CD8-positive, alpha-beta memory T cell (primary cell): ENCODE measurements at regions not wholly inside any gene's neighbourhood (a gene's known extent, or its start where the extent isn't known, plus 50 kb on each side); places are given as distances from the start of the nearest gene placed in this dataset.

Experiments used
- CTCF ChIA-PET: fragments of 350-600 bp; sonication (Branson Sonifier 250); formaldehyde crosslinking; loops from one replicate; lab custom pipeline; 2021; ENCODE audit warnings: antibody characterized with exemption; lab: Charles Lee
- POLR2A ChIA-PET: fragments of 350-600 bp; sonication (Branson Sonifier 250); formaldehyde crosslinking; loops from one replicate; lab custom pipeline; 2021; ENCODE audit warnings: antibody characterized with exemption; lab: Charles Lee
- DNase-seq, 5 donors: peaks; one replicate each; pipeline versions ENCODE4 v3.0.0 to v3.0.0-alpha.2; 2020 to 2022; ENCODE audit warnings: mixed read lengths in 1 of 5
- H3K27ac ChIP-seq: one replicate; pipeline ENCODE4 v1.7.0; 2013; ENCODE audit warnings: low read depth, mild to moderate bottlenecking, low read length, moderate library complexity
- H3K27me3 ChIP-seq: 2 replicates; pipeline ENCODE4 v1.7.0; 2013; ENCODE audit warnings: low read length, mild to moderate bottlenecking; ENCODE audit not compliant: insufficient read depth, poor library complexity, severe bottlenecking
- H3K36me3 ChIP-seq: 2 replicates; pipeline ENCODE4 v1.7.0; 2013; ENCODE audit warnings: mild to moderate bottlenecking, low read length, moderate library complexity; ENCODE audit not compliant: insufficient read depth
- H3K4me1 ChIP-seq: 2 replicates; pipeline ENCODE4 v1.7.0; 2013; ENCODE audit warnings: mild to moderate bottlenecking, low read length, moderate library complexity; ENCODE audit not compliant: insufficient read depth
- H3K4me3 ChIP-seq: 2 replicates; pipeline ENCODE4 v1.7.0; 2013; ENCODE audit warnings: mild to moderate bottlenecking, low read length
- H3K9me3 ChIP-seq: 2 replicates; pipeline ENCODE4 v1.7.0; 2013; ENCODE audit warnings: mild to moderate bottlenecking, low read length
- H3K27ac Mint-ChIP-seq, 8 donors: one replicate each; pipeline ENCODE4 v1.8.0; 2020 to 2021; ENCODE audit warnings: mixed read lengths in 8 of 8, mild to moderate bottlenecking in 6 of 8, inconsistent platforms in 3 of 8, moderate library complexity in 3 of 8
- H3K27me3 Mint-ChIP-seq, 2 donors: one replicate each; pipeline ENCODE4 v1.8.0; 2020 to 2021; ENCODE audit warnings: mixed read lengths in 2 of 2, mild to moderate bottlenecking in 1 of 2, moderate library complexity in 1 of 2
- H3K36me3 Mint-ChIP-seq, 3 donors: one replicate each; pipeline ENCODE4 v1.8.0; 2020 to 2021; ENCODE audit warnings: mixed read lengths in 3 of 3, inconsistent platforms in 1 of 3, mild to moderate bottlenecking in 1 of 3
- H3K4me1 Mint-ChIP-seq, 3 donors: one replicate each; pipeline ENCODE4 v1.8.0; 2020 to 2021; ENCODE audit warnings: mixed read lengths in 3 of 3, inconsistent platforms in 1 of 3, mild to moderate bottlenecking in 1 of 3
- H3K4me3 Mint-ChIP-seq, 7 donors: one replicate each; pipeline ENCODE4 v1.8.0; 2020 to 2021; ENCODE audit warnings: mixed read lengths in 7 of 7, mild to moderate bottlenecking in 6 of 7, moderate library complexity in 4 of 7, inconsistent platforms in 2 of 7
- H3K9me3 Mint-ChIP-seq, 5 donors: one replicate each; pipeline ENCODE4 v1.8.0; 2020 to 2022; ENCODE audit warnings: mixed read lengths in 5 of 5, mild to moderate bottlenecking in 3 of 5, moderate library complexity in 2 of 5, inconsistent platforms in 1 of 5

DNA sequence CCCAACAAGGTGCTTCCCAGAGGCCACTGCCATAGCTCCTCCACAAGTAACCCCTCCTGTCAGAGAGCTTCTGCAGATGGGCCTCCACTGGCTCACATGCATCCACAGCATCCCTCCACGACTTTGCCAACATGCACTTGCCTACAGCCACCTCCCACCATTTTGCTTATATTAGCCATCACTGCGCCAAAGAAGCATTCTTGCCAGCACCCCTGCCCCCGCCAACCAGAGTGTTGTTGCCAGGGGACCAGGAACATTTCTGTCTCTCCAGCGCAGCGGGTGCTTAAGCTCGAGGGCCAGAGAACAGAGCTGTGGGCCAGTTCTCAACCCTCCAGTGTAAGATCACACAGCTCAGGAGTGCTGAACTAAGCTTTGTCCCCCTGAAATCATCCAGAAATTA, 517.6 kb downstream of the PABPC4L start:
- POLR2A ChIA-PET: no interaction called here
- Histone ChIP-seq H3K9me3 (no peaks in the 10 kb centered on the region), H3K36me3 (no peaks in the 10 kb centered on the region), H3K27me3 (no peaks in the 10 kb centered on the region), H3K4me1 (no peaks in the 10 kb centered on the region), H3K4me3 (no peak overlapping the region), H3K27ac (no peak overlapping the region)
- no peaks in the 10 kb centered on the region for H3K36me3 Mint-ChIP-seq
- CTCF ChIA-PET: no interaction called here
- H3K27me3 Mint-ChIP-seq: peaks cover 0 to 3% of the 10 kb centered on the region in 2 donors
- DNase-seq: no peak
- no peak overlapping the region for H3K4me3 Mint-ChIP-seq
- H3K9me3 Mint-ChIP-seq: peaks cover 6 to 43% (median 15%) of the 10 kb centered on the region in 5 donors
- no peaks in the 10 kb centered on the region for H3K4me1 Mint-ChIP-seq
- H3K27ac Mint-ChIP-seq: no peak overlapping the region

DNA sequence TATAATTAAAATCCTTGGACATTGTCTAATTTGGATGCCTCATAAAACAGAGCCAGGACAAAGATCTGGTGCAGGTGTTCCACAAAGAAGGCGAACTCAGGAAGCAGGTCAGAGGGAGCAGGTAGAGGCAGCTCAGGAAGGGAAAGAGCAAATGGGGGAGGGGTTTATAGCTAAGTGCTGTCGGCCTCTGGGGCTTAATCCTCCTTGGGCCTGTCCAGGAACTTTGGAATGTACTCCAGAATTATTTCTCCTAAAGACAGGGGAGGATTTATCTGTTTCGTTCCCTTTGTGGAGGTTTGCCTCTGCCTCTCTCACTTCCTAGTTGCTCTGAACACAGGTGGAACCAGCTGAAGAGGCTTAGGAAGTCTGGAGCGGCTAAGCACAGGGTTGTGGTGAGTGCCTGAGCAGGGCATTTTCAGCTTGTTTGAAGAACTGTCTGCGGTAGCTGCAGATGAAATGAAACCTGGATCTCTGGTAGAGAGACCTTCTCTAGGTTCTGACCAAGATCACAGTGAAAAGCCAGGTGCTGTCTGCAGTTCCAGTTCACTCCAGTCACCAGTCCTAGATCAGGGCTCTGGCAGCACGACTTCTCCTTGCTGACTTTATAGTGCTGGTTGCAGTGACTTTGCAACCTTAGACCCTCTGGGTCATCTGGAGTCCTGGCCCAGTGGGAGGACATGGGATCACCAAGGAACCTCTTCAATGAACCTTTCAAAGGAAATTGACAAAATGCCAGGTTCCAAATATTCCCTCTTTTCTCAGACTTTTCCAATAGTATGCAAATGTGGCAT, 519.2 kb downstream of the PCDH10 start:
- no peak overlapping the region for H3K27ac ChIP-seq
- no peak overlapping the region for H3K4me3 ChIP-seq
- no peak overlapping the region for H3K4me3 Mint-ChIP-seq
- H3K36me3 ChIP-seq: no peaks in the 10 kb centered on the region
- no peaks in the 10 kb centered on the region for H3K27me3 ChIP-seq
- H3K27ac Mint-ChIP-seq: no peak overlapping the region
- H3K9me3 ChIP-seq: peaks cover 4% of the 10 kb centered on the region
- no peaks in the 10 kb centered on the region for H3K36me3 Mint-ChIP-seq
- ChIA-PET POLR2A (no interaction called here), CTCF (no interaction called here)
- H3K27me3 Mint-ChIP-seq: no peaks in the 10 kb centered on the region
- peaks cover 4 to 23% (median 7%) of the 10 kb centered on the region in 5 donors for H3K9me3 Mint-ChIP-seq
- H3K4me1 ChIP-seq: no peaks in the 10 kb centered on the region
- no peaks in the 10 kb centered on the region for H3K4me1 Mint-ChIP-seq
- DNase-seq: no peak

DNA sequence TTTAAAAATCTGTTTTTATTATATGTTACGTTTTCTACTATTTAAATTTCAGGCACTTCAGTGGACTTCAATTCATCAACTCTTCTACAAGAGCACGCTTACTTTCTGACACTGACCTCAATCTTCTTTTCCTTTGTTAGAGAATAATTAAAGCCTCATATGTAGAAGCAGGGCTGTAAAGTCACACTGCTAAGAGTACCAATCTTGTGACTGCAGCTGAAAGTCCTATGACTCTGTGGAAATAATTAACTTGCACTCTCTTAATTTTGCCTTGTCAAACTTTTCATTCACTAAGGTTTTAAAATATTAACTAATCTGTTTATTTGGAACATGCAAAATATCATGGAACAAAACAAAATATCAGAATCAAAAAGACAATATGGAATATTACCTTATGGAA, 498.1 kb downstream of the PCDH10 start:
- POLR2A ChIA-PET: no interaction called here
- Mint-ChIP-seq H3K36me3 (no peaks in the 10 kb centered on the region), H3K27ac (no peak overlapping the region), H3K4me3 (no peak overlapping the region), H3K27me3 (no peaks in the 10 kb centered on the region), H3K4me1 (no peaks in the 10 kb centered on the region), H3K9me3 (peaks cover 1 to 47% (median 8%) of the 10 kb centered on the region in 5 donors)
- Histone ChIP-seq H3K27ac (no peak overlapping the region), H3K9me3 (no peaks in the 10 kb centered on the region), H3K36me3 (no peaks in the 10 kb centered on the region), H3K27me3 (no peaks in the 10 kb centered on the region), H3K4me3 (no peak overlapping the region), H3K4me1 (no peaks in the 10 kb centered on the region)
- CTCF ChIA-PET: no interaction called here
- no peak for DNase-seq

DNA sequence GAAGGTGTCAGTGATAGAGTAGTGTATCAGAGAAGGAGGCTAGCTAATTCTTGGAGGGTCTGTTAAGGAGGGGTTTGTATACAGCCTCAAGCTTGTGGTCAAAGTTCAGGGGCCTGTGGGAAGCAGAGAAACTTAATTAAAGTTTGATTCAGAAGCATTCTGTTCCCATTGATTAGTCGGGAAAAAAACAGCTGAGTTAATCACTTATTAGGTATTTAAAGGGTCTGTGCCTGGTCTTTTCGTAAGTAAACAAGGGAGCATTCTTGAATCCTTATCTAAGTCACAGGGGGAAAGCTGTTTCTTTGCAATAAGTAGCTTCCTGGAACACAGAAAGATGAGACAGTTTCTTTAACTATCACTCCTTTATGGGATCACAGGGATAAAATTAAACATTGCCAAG, 492.1 kb downstream of the PCDH10 start:
- POLR2A ChIA-PET: no interaction called here
- no peaks in the 10 kb centered on the region for H3K27me3 ChIP-seq
- peaks cover 2 to 25% (median 4%) of the 10 kb centered on the region in 5 donors for H3K9me3 Mint-ChIP-seq

DNA sequence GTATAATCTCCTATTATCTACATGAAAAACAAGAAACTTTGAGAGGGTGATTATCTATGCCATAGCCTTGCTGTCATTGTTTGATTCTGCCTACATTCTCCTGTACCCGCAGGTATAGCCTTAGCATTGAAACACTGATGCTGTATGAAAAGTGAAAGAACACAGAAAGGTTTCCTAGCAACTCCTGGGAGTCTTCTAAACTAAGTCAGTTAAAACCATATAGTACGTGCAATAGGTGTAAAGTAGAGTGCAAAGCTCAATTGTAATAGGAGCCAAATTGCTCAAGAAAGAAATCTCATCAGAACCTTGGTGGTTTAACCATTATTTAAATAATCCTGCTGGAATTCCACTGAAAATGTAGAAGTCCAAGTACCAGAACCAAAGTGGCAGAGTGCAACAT, 489.7 kb downstream of the PCDH10 start:
- Histone ChIP-seq H3K27ac (no peak overlapping the region), H3K9me3 (no peaks in the 10 kb centered on the region), H3K4me1 (no peaks in the 10 kb centered on the region), H3K36me3 (no peaks in the 10 kb centered on the region), H3K4me3 (no peak overlapping the region), H3K27me3 (no peaks in the 10 kb centered on the region)
- no peak overlapping the region for H3K4me3 Mint-ChIP-seq
- DNase-seq: no peak
- no peaks in the 10 kb centered on the region for H3K36me3 Mint-ChIP-seq
- CTCF ChIA-PET: no interaction called here
- no peak overlapping the region for H3K27ac Mint-ChIP-seq
- POLR2A ChIA-PET: no interaction called here
- no peaks in the 10 kb centered on the region for H3K27me3 Mint-ChIP-seq
- no peaks in the 10 kb centered on the region for H3K4me1 Mint-ChIP-seq
- H3K9me3 Mint-ChIP-seq: peaks cover 2 to 28% (median 10%) of the 10 kb centered on the region in 5 donors

More for the DNA sequence above, 492.1 kb downstream of the PCDH10 start:
- CTCF ChIA-PET: no interaction called here
- Mint-ChIP-seq H3K4me3 (no peak overlapping the region), H3K27me3 (no peaks in the 10 kb centered on the region), H3K4me1 (no peaks in the 10 kb centered on the region), H3K36me3 (no peaks in the 10 kb centered on the region), H3K27ac (no peak overlapping the region)
- Histone ChIP-seq H3K36me3 (no peaks in the 10 kb centered on the region), H3K9me3 (no peaks in the 10 kb centered on the region), H3K27ac (no peak overlapping the region), H3K4me1 (no peaks in the 10 kb centered on the region), H3K4me3 (no peak overlapping the region)
- DNase-seq: no peak

DNA sequence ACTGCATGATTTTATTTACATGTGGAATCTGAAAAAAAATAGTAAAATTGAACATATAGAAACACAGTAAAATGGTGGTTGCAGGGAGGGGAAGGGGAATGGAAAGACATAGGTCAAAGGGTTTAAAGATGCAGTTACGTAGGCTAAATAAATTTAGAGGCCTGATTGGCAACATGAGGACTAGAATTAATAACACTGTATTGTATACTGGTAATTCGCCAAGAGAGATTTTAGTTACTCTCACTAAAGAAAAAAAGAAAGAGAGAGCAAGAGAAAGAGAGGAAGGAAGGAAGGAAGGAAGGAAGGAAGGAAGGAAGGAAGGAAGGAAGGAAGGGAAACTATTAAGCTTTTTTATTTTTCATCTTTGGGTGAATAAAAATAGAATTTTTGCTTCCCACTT, 488.1 kb downstream of the PCDH10 start:
- Mint-ChIP-seq H3K4me3 (no peak overlapping the region), H3K9me3 (peaks cover 2 to 20% (median 8%) of the 10 kb centered on the region in 5 donors), H3K4me1 (no peaks in the 10 kb centered on the region), H3K27me3 (no peaks in the 10 kb centered on the region), H3K27ac (no peak overlapping the region), H3K36me3 (no peaks in the 10 kb centered on the region)
- DNase-seq: no peak
- Histone ChIP-seq H3K36me3 (no peaks in the 10 kb centered on the region), H3K27ac (no peak overlapping the region), H3K4me3 (no peak overlapping the region), H3K9me3 (no peaks in the 10 kb centered on the region), H3K4me1 (no peaks in the 10 kb centered on the region), H3K27me3 (no peaks in the 10 kb centered on the region)
- ChIA-PET CTCF (no interaction called here), POLR2A (no interaction called here)

DNA sequence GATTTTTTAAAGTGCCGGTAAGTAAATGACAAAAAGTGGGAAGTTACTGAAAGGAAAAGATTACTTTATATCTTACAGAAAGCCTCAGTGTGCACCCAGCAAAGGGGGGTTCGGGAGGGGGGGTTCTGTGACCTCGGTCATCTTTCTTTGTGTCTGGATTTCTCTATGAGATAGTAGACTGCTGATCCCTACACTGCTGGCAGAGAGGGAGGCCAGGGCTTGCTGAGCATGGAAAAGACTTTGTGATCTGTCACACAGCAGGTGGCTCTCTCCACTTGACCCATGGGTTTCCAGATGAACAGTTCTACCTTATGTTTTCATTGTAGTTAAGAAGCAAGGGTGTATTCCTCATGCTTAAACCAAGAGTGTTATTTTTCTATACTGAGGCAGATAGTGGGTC, 475.6 kb downstream of the PCDH10 start:
- H3K36me3 ChIP-seq: no peaks in the 10 kb centered on the region
- ChIA-PET CTCF (no interaction called here), POLR2A (no interaction called here)
- Mint-ChIP-seq H3K27ac (no peak overlapping the region), H3K9me3 (peaks cover 2 to 22% (median 5%) of the 10 kb centered on the region in 5 donors), H3K4me3 (no peak overlapping the region), H3K27me3 (no peaks in the 10 kb centered on the region), H3K36me3 (no peaks in the 10 kb centered on the region), H3K4me1 (no peaks in the 10 kb centered on the region)
- no peaks in the 10 kb centered on the region for H3K4me1 ChIP-seq
- no peak overlapping the region for H3K27ac ChIP-seq
- H3K4me3 ChIP-seq: no peak overlapping the region
- H3K9me3 ChIP-seq: no peaks in the 10 kb centered on the region
- DNase-seq: no peak
- H3K27me3 ChIP-seq: no peaks in the 10 kb centered on the region

DNA sequence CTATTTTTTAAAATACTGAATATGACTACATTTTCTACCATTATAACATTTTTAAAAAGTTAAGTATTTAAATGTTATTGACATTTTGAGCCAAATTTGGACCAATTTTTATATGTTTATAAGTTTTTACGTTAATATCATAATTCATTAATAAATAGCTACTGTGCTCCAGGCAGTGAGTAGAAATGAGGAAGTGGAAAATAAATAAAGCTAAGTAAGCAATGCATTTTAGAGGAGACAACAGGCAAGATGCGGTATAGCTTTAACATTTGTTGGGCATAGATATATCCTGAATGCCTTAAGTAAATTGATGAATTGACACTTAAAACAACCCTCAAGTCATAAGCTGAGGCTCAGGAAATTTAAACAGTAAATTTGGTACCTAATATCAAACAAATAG, 474.8 kb downstream of the PCDH10 start:
- Histone ChIP-seq H3K9me3 (no peaks in the 10 kb centered on the region), H3K36me3 (no peaks in the 10 kb centered on the region), H3K4me3 (no peak overlapping the region), H3K27ac (no peak overlapping the region), H3K27me3 (no peaks in the 10 kb centered on the region), H3K4me1 (no peaks in the 10 kb centered on the region)
- Mint-ChIP-seq H3K4me3 (no peak overlapping the region), H3K27me3 (no peaks in the 10 kb centered on the region), H3K27ac (no peak overlapping the region), H3K9me3 (peaks cover 0 to 20% (median 3%) of the 10 kb centered on the region in 5 donors), H3K4me1 (no peaks in the 10 kb centered on the region), H3K36me3 (no peaks in the 10 kb centered on the region)
- POLR2A ChIA-PET: no interaction called here
- CTCF ChIA-PET: no interaction called here
- no peak for DNase-seq
